B cell (primary cell): ENCODE measurements at regions not wholly inside any gene's neighbourhood (a gene's known extent, or its start where the extent isn't known, plus 50 kb on each side); places are given as distances from the start of the nearest gene placed in this dataset.

Experiments used
- ATAC-seq: fragments of 200-7000 bp; cut with Tn5 transposase; one replicate; pipeline ENCODE4 v1.10.0; 2021; ENCODE audit warnings: low read depth, mild to moderate bottlenecking, moderate number of reproducible peaks, moderate library complexity
- CTCF ChIA-PET: fragments of 350-600 bp; sonication (Branson Sonifier 250); formaldehyde crosslinking; loops from one replicate; lab custom pipeline; 2021; ENCODE audit warnings: antibody characterized with exemption, inconsistent platforms; lab: Charles Lee
- POLR2A ChIA-PET: fragments of 350-600 bp; sonication (Branson Sonifier 250); formaldehyde crosslinking; loops from one replicate; lab custom pipeline; 2021; ENCODE audit warnings: antibody characterized with exemption; lab: Charles Lee
- DNase-seq: peaks from one replicate; pipeline ENCODE4 v3.0.0; 2013
- H2AFZ ChIP-seq: 2 replicates; pipeline ENCODE4 v1.6.1; 2012; ENCODE audit warnings: mild to moderate bottlenecking, low read depth, low read length; ENCODE audit not compliant: insufficient read depth, poor library complexity, severe bottlenecking
- H3K27ac ChIP-seq, 2 donors: 1 replicate in 1 of 2; 2 replicates in 1 of 2; pipeline ENCODE4 v1.5.1; 2012 to 2013; ENCODE audit warnings: low read length in 2 of 2, mild to moderate bottlenecking in 2 of 2, moderate library complexity in 1 of 2
- H3K27me3 ChIP-seq, 4 experiments: fragments of 200-600 bp in 1 of 4; sonication (generic) in 1 of 4; replicated peaks in 1 of 4; 1 replicate in 2 of 4; 2 replicates in 2 of 4; pipeline versions ENCODE4 v1.6.1 to v1.7.0; 2013 to 2016; ENCODE audit warnings: low read length in 3 of 4, mild to moderate bottlenecking in 2 of 4, mixed read lengths in 1 of 4, moderate library complexity in 1 of 4; ENCODE audit not compliant: insufficient read depth in 4 of 4, control insufficient read depth in 3 of 4; ENCODE audit errors: control extremely low read depth in 1 of 4
- H3K36me3 ChIP-seq, 2 experiments: replicated peaks in 1 of 2; 1 replicate in 1 of 2; 2 replicates in 1 of 2; pipeline versions ENCODE4 v1.6.1 to v1.7.1; 2013; ENCODE audit warnings: low read length in 1 of 2; ENCODE audit not compliant: insufficient read depth in 2 of 2, control insufficient read depth in 1 of 2; ENCODE audit errors: control extremely low read depth in 1 of 2, extremely low read depth in 1 of 2
- H3K4me1 ChIP-seq, 2 donors: fragments of 200-600 bp in 1 of 2; sonication (generic) in 1 of 2; 1 replicate in 1 of 2; 2 replicates in 1 of 2; pipeline versions ENCODE4 v1.5.1 to v1.6.1; 2013 to 2017; ENCODE audit warnings: low read length in 2 of 2; ENCODE audit not compliant: control insufficient read depth in 2 of 2, insufficient read depth in 2 of 2
- H3K4me2 ChIP-seq: replicated peaks from 2 replicates; pipeline ENCODE3; 2012; ENCODE audit warnings: mild to moderate bottlenecking, low read depth, low read length; ENCODE audit not compliant: poor library complexity, severe bottlenecking
- H3K4me3 ChIP-seq, 5 experiments: fragments of 200-600 bp in 1 of 5; sonication (generic) in 1 of 5; 1 replicate in 3 of 5; 2 replicates in 2 of 5; pipeline versions ENCODE4 v1.5.1 to v1.7.0; 2011 to 2016; ENCODE audit warnings: low read length in 4 of 5, mild to moderate bottlenecking in 4 of 5, low read depth in 2 of 5, control low read depth in 1 of 5, moderate library complexity in 1 of 5; ENCODE audit not compliant: insufficient read depth in 1 of 5; ENCODE audit errors: control extremely low read depth in 1 of 5, extremely low read depth in 1 of 5
- H3K79me2 ChIP-seq: fragments of 200-600 bp; sonication (generic); one replicate; pipeline ENCODE4 v1.6.0; 2016; ENCODE audit warnings: low read length; ENCODE audit not compliant: control insufficient read depth, insufficient read depth
- H3K9ac ChIP-seq: fragments of 200-600 bp; sonication (generic); 2 replicates; pipeline ENCODE4 v1.6.1; 2017; ENCODE audit warnings: mild to moderate bottlenecking, low read length, moderate library complexity
- H3K9me3 ChIP-seq, 3 donors: one replicate each; pipeline versions ENCODE4 v1.6.1 to v1.7.1; 2013; ENCODE audit warnings: low read length in 2 of 3; ENCODE audit not compliant: control insufficient read depth in 2 of 3, insufficient read depth in 1 of 3; ENCODE audit errors: control extremely low read depth in 1 of 3
- H4K20me1 ChIP-seq: 2 replicates; pipeline ENCODE4 v1.6.0; 2012; ENCODE audit warnings: mild to moderate bottlenecking, low read length; ENCODE audit not compliant: insufficient read depth, control insufficient read depth, poor library complexity, severe bottlenecking
- H3K27ac Mint-ChIP-seq: one replicate; pipeline ENCODE4 v1.8.0; 2021; ENCODE audit warnings: mixed read lengths
- H3K27me3 Mint-ChIP-seq: one replicate; pipeline ENCODE4 v1.8.0; 2021; ENCODE audit warnings: mixed read lengths
- H3K4me1 Mint-ChIP-seq: one replicate; pipeline ENCODE4 v1.8.0; 2021; ENCODE audit warnings: mixed read lengths
- H3K4me3 Mint-ChIP-seq: one replicate; pipeline ENCODE4 v1.8.0; 2021; ENCODE audit warnings: mixed read lengths
- H3K9me3 Mint-ChIP-seq: one replicate; pipeline ENCODE4 v1.8.0; 2022; ENCODE audit warnings: mixed read lengths; ENCODE audit not compliant: insufficient read depth
- CTCF ChIP-seq: fragments of 200-600 bp; IDR thresholded peaks from one replicate; pipeline ENCODE4 v1.8.0; 2022; ENCODE audit warnings: antibody characterized with exemption, mild to moderate bottlenecking
- EZH2 ChIP-seq: IDR thresholded peaks from 2 replicates; pipeline ENCODE4 v1.6.1; 2012; ENCODE audit warnings: borderline replicate concordance, low read depth, mild to moderate bottlenecking, moderate library complexity, low read length; ENCODE audit not compliant: insufficient read depth, poor library complexity, severe bottlenecking
- WGBS: methylation state at CpG from one replicate; pipeline ENCODE4 v1.1.5; 2013; ENCODE audit warnings: missing lambda C conversion rate; ENCODE audit not compliant: insufficient coverage; 5-methylcytosine and 5-hydroxymethylcytosine counted together
- intact Hi-C: fragments of 100-400 bp; cut with micrococcal nuclease; formaldehyde crosslinking; loops from one replicate; pipeline ENCODE4 v1.10.0; 2022

GRCh38 chr13:67769987-67770341 is 539.8 kb upstream of the PCDH9 start:
- H3K4me1 Mint-ChIP-seq, result no peaks in the 10 kb centered on the region
- ATAC-seq (no peak), DNase-seq (no peak)
- no peaks in the 10 kb centered on the region for H3K79me2 ChIP-seq
- CTCF ChIA-PET, result no interaction called here
- no peaks in the 10 kb centered on the region for H4K20me1 ChIP-seq
- intact Hi-C loops, result no loop called here
- H3K4me3 ChIP-seq, result no peak overlapping the region
- no peaks in the 10 kb centered on the region for H3K36me3 ChIP-seq
- no peaks in the 10 kb centered on the region for H3K4me1 ChIP-seq
- POLR2A ChIA-PET, result no interaction called here
- H3K4me3 Mint-ChIP-seq, result no peak overlapping the region
- H2AFZ ChIP-seq, result no peak overlapping the region
- no peaks in the 10 kb centered on the region for H3K27me3 Mint-ChIP-seq
- H3K9me3 Mint-ChIP-seq, result peaks cover 3% of the 10 kb centered on the region
- H3K27ac ChIP-seq, result no peak overlapping the region
- no peaks in the 10 kb centered on the region for H3K27me3 ChIP-seq
- no peak overlapping the region for H3K9ac ChIP-seq
- H3K27ac Mint-ChIP-seq, result no peak overlapping the region
- whole genome bisulfite sequencing, result 98% methylated on average over 6 of the region's 7 CpGs
- no peak for TF ChIP-seq EZH2
- no peak for TF ChIP-seq CTCF
- H3K9me3 ChIP-seq, result peaks cover 0 to 16% (median 1%) of the 10 kb centered on the region in 3 donors
- H3K4me2 ChIP-seq, result no peak overlapping the region

DNA sequence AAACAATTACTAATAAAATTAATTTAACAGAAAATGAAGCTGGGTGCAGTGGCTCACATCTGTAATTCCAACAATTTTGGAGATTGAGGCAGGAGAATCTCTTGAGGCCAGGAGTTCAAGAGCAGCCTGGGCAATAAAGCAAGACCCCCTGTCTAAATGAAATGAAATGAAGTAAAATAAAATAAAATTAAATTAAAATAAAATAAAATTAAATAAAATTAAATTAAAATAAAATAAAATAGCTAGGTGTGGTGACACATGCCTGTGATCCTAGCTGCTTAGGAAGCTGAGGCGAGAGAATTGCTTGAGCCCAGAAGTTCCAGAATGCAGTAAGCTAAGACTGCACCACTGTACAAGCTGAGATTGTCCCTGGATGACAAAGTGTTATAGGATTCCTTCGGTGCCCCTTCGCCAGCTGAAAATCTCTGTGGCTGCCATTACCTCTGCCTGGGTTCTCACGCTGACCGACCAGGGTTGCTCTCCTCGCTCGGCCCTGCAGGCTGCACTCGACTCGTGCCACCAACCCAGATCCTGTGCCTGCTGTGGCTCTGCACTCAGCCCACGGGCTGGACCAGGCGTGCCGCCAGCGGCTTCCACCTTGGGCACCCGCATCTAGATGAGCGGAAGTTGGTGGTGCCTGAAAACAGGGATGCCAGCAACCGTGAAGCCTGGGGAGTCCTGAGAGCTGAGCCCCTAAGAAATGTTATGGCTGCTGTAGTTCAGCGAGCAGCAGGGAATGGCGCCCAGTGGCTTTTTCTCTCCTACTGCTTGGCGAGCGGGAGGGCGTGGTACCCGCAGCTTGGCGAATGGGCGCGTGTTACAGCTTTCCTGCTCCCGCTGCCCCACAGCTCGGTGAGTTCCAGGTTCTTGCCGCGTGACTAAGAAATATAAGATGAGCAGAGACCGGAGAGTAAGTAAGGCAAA is 539.2 kb upstream of the PCDH9 start:
- no peak overlapping the region for H2AFZ ChIP-seq
- CTCF ChIA-PET, result no interaction called here
- no peaks in the 10 kb centered on the region for H3K27me3 Mint-ChIP-seq
- TF ChIP-seq EZH2, result no peak
- TF ChIP-seq CTCF, result no peak
- intact Hi-C loops, result no loop called here
- POLR2A ChIA-PET, result no interaction called here
- no peak overlapping the region for H3K4me2 ChIP-seq
- no peaks in the 10 kb centered on the region for H3K79me2 ChIP-seq
- DNase-seq (no peak), ATAC-seq (no peak)
- H3K4me1 Mint-ChIP-seq, result no peaks in the 10 kb centered on the region
- peaks cover 0 to 16% (median 1%) of the 10 kb centered on the region in 3 donors for H3K9me3 ChIP-seq
- H3K4me3 Mint-ChIP-seq, result no peak overlapping the region
- H3K9me3 Mint-ChIP-seq, result peaks cover 3% of the 10 kb centered on the region
- no peak overlapping the region for H3K27ac Mint-ChIP-seq
- 97% methylated on average over 30 of the region's 30 CpGs for WGBS
- H4K20me1 ChIP-seq, result no peaks in the 10 kb centered on the region
- no peak overlapping the region for H3K27ac ChIP-seq
- no peaks in the 10 kb centered on the region for H3K27me3 ChIP-seq
- no peaks in the 10 kb centered on the region for H3K4me1 ChIP-seq
- no peaks in the 10 kb centered on the region for H3K36me3 ChIP-seq
- H3K4me3 ChIP-seq, result no peak overlapping the region
- H3K9ac ChIP-seq, result no peak overlapping the region
